ENCODE measurements at regions not wholly inside any gene's neighbourhood (a gene's known extent, or its start where the extent isn't known, plus 50 kb on each side); places are given as distances from the start of the nearest gene placed in this dataset.

DNA sequence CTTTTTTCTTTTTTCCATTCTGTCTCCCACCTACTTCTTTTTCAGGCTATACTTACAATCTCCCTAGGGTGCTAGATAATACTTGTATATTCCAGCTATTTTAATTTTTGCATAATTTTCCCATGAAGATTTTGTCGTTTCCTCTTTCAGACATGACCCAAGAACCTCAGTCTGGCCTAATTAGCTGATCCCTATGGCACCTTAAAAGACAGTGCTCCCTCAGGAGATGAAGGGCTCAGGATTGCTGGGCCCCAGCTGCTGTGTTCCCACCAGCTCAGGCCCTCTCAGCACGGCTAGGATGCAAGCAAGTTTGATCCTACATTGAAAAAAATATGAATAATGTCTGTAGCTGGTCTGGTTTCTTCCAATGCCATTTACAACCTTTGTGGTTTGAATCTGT, 55.0 kb upstream of the RGS5 start:
- no TSS peak for BruUV-seq (replicated peaks)
- POLR2A ChIA-PET, result no interaction called here
- TF ChIP-seq, protein P1, sequence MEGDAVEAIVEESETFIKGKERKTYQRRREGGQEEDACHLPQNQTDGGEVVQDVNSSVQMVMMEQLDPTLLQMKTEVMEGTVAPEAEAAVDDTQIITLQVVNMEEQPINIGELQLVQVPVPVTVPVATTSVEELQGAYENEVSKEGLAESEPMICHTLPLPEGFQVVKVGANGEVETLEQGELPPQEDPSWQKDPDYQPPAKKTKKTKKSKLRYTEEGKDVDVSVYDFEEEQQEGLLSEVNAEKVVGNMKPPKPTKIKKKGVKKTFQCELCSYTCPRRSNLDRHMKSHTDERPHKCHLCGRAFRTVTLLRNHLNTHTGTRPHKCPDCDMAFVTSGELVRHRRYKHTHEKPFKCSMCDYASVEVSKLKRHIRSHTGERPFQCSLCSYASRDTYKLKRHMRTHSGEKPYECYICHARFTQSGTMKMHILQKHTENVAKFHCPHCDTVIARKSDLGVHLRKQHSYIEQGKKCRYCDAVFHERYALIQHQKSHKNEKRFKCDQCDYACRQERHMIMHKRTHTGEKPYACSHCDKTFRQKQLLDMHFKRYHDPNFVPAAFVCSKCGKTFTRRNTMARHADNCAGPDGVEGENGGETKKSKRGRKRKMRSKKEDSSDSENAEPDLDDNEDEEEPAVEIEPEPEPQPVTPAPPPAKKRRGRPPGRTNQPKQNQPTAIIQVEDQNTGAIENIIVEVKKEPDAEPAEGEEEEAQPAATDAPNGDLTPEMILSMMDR (IDR thresholded peaks at IDR 0.05; ENCODE audit: unreplicated experiment), result no peak
- Mint-ChIP-seq H3K36me3 (ENCODE audit: insufficient read depth, unreplicated experiment) (no peaks in the 10 kb centered on the region), H3K27me3 (ENCODE audit: insufficient read depth, unreplicated experiment) (no peaks in the 10 kb centered on the region), H3K27ac (ENCODE audit: low read depth, unreplicated experiment) (no peak overlapping the region), H3K4me1 (ENCODE audit: insufficient read depth, unreplicated experiment) (no peaks in the 10 kb centered on the region), H3K9me3 (ENCODE audit: unreplicated experiment) (no peaks in the 10 kb centered on the region), H3K4me3 (ENCODE audit: unreplicated experiment) (no peak overlapping the region)
- no peak for DNase-seq (ENCODE audit: unreplicated experiment)
- CTCF ChIA-PET, result interaction anchor here (0.9 to 1.4 kb wide), 7 partner anchors 9 to 748 kb away, joined by 3 to 4 read pairs (median 3); no protein-coding TSS in a partner anchor
- intact Hi-C loops (cut with micrococcal nuclease), result no loop called here

DNA sequence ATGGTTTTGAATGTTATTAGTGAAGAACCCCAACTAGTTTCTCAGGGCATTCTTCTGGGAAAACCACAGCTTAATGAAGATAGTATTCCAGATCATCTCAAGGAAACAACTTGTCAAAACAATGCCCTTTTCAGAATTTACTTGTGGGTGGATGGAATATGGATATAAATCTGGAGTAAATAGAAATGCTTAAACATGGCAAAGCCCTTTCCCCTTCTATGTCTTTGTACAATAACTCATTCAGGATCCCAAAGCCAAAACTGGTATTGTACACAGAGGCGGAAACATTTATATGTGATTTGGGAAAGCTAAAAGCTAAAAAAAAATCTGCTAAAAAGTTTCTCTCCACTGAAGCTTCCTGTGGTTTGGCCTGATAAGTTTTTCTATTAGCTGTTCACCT, 55.5 kb upstream of the RGS5 start:
- TF ChIP-seq, protein P1 (IDR thresholded peaks at IDR 0.05; ENCODE audit: unreplicated experiment), result no peak
- intact Hi-C loops (cut with micrococcal nuclease), result no loop called here
- CTCF ChIA-PET, result interaction anchor here (0.9 to 1.4 kb wide), 7 partner anchors 9 to 749 kb away, joined by 3 to 4 read pairs (median 3); no protein-coding TSS in a partner anchor

DNA sequence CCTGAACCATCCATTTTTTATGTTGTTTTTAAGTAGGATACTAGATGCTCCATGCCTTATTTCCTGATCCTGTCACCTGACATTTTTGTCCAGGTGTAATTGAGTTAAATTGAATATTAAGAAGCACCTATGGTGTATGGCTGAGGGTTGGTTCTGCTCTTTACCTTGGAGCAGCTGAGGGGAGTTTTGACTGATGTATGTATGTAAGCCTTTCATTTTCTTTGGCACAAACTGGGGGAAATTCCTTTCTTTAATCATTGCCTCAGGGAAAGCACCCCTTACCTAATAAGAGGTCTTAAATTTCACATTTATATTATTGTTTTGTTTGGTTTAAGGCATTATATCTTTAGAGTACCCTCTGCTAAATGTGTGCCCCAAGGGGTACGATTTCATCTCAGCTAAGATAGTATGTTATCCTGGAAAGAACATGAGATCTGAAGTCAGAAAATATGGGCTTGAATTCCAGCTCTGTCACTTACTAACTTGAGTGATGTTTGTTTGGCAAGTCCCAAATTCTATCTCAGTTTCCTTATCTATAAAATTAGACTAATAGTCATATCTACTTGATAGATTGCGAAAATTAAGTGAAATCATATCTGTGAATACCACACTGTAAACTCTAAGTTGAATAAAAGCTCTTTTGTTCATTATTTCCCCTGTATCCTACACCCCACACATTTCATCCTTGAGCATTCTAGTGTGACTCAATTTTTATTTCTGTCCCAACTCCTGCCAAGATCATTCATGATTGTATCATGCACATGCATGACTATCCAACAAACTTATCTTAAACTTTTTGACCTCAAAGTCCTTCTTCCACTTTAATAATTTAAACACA, 57.7 kb upstream of the NUF2 start:
- no peak overlapping the region for H3K4me3 Mint-ChIP-seq (ENCODE audit: unreplicated experiment)
- no peaks in the 10 kb centered on the region for H3K27me3 Mint-ChIP-seq (ENCODE audit: insufficient read depth, unreplicated experiment)
- no peaks in the 10 kb centered on the region for H3K9me3 Mint-ChIP-seq (ENCODE audit: unreplicated experiment)
- no peak for DNase-seq (ENCODE audit: unreplicated experiment)
- POLR2A ChIA-PET, result interaction anchor here (0.6 kb wide), 1 partner anchor 1908 kb away, joined by 3 read pairs; no protein-coding TSS in a partner anchor
- no peaks in the 10 kb centered on the region for H3K4me1 Mint-ChIP-seq (ENCODE audit: insufficient read depth, unreplicated experiment)
- no peak overlapping the region for H3K27ac Mint-ChIP-seq (ENCODE audit: low read depth, unreplicated experiment)
- TF ChIP-seq, protein P1 (IDR thresholded peaks at IDR 0.05; ENCODE audit: unreplicated experiment), result no peak
- no TSS peak for BruUV-seq (replicated peaks)
- CTCF ChIA-PET, result no interaction called here
- no peaks in the 10 kb centered on the region for H3K36me3 Mint-ChIP-seq (ENCODE audit: insufficient read depth, unreplicated experiment)
- intact Hi-C loops (cut with micrococcal nuclease), result no loop called here

More for the DNA sequence above, 55.5 kb upstream of the RGS5 start:
- DNase-seq (ENCODE audit: unreplicated experiment), result no peak
- POLR2A ChIA-PET, result no interaction called here
- Mint-ChIP-seq H3K27me3 (ENCODE audit: insufficient read depth, unreplicated experiment) (no peaks in the 10 kb centered on the region), H3K27ac (ENCODE audit: low read depth, unreplicated experiment) (no peak overlapping the region), H3K4me1 (ENCODE audit: insufficient read depth, unreplicated experiment) (no peaks in the 10 kb centered on the region), H3K36me3 (ENCODE audit: insufficient read depth, unreplicated experiment) (no peaks in the 10 kb centered on the region), H3K4me3 (ENCODE audit: unreplicated experiment) (no peak overlapping the region), H3K9me3 (ENCODE audit: unreplicated experiment) (no peaks in the 10 kb centered on the region)
- no TSS peak for BruUV-seq (replicated peaks)

DNA sequence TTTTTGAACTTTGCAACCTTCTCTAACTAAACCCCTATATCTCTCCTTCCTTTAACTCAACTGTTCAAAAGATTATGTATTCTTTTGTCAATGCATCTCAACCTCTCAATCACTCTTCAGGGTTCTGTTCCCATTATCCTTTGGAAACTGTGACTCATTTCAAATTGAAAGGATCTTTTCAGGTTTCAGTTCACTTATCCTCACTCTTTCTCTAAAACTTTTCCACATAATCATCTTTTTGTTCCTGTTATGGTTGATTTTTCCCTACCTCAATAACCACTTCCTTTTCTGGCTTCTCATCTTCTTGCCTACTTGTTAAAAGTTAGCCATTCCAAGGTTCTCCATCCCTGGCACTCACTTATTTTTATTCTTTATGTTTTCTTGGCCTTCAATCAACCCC, 56.2 kb upstream of the NUF2 start:
- no peak overlapping the region for H3K4me3 Mint-ChIP-seq (ENCODE audit: unreplicated experiment)
- no peaks in the 10 kb centered on the region for H3K4me1 Mint-ChIP-seq (ENCODE audit: insufficient read depth, unreplicated experiment)
- no peak overlapping the region for H3K27ac Mint-ChIP-seq (ENCODE audit: low read depth, unreplicated experiment)
- no peaks in the 10 kb centered on the region for H3K36me3 Mint-ChIP-seq (ENCODE audit: insufficient read depth, unreplicated experiment)
- H3K9me3 Mint-ChIP-seq (ENCODE audit: unreplicated experiment), result no peaks in the 10 kb centered on the region
- no peaks in the 10 kb centered on the region for H3K27me3 Mint-ChIP-seq (ENCODE audit: insufficient read depth, unreplicated experiment)
- BruUV-seq (replicated peaks), result no TSS peak
- ChIA-PET CTCF (no interaction called here), POLR2A (no interaction called here)
- TF ChIP-seq, protein P1 (IDR thresholded peaks at IDR 0.05; ENCODE audit: unreplicated experiment), result no peak
- intact Hi-C loops (cut with micrococcal nuclease), result no loop called here
- DNase-seq (ENCODE audit: unreplicated experiment), result no peak
